ENCODE measurements at regions not wholly inside any gene's neighbourhood (a gene's known extent, or its start where the extent isn't known, plus 50 kb on each side); places are given as distances from the start of the nearest gene placed in this dataset.

- peak; percentile 61 for TF ChIP-seq CTCF (conservative IDR thresholded peaks at IDR 0.05; ENCODE audit: low read length)
- no peak for TF ChIP-seq EZH2phosphoT487 (IDR thresholded peaks at IDR 0.05; ENCODE audit: borderline replicate concordance)
Observed at GRCh38 chr14:22265319-22266141, 323.5 kb downstream of the DAD1 start.

Data from Loucy (cell line).